GM20000 (cell line): ENCODE measurements at regions not wholly inside any gene's neighbourhood (a gene's known extent, or its start where the extent isn't known, plus 50 kb on each side); places are given as distances from the start of the nearest gene placed in this dataset.

ENCODE experiments used
- DNase-seq: peaks from one replicate; pipeline ENCODE4 v3.0.0; 2012; ENCODE audit warnings: low spot score
- TF ChIP-seq, protein P1 (sequence below): IDR thresholded peaks from 2 replicates; pipeline ENCODE4 v1.5.1; 2012; ENCODE audit warnings: mild to moderate bottlenecking, control low read depth; ENCODE audit errors: extremely low read depth, missing control alignments

DNA sequence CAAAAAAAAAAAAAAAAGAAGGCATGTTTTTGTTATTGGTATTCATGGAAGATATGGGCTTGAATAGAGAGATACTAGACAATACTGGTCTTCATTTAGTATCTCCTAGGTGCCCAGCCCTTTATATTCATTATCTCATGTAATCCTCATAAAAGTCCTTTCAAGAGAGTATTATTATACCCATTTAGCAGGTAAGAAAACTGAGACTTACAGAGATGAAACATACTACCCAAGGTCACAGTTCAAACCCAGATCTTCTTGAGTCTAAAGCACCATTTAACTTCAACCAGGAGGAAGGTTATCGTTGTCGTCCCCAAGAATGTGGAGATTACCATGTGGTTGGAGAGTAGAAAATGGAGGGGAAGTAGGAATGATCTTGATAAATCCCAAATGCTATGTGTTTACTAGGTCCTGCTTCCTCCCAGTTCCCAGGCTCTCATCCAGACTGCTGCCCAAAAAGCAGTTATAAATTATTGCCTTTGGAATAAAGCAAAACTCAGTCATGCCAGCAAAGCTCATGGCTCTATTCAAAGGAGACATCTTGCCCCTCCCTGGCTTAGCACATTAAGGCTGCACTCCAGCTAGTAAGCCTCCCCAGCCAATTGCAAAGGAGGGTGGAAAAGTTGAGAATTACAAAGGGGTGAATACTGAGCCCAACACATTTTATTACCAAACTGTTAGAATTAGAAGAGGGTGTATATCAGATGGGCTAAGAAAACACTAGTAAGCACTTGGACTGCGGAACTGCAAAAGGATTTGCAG lies 163.9 kb downstream of the PIK3R1 start:
- TF ChIP-seq, protein P1, sequence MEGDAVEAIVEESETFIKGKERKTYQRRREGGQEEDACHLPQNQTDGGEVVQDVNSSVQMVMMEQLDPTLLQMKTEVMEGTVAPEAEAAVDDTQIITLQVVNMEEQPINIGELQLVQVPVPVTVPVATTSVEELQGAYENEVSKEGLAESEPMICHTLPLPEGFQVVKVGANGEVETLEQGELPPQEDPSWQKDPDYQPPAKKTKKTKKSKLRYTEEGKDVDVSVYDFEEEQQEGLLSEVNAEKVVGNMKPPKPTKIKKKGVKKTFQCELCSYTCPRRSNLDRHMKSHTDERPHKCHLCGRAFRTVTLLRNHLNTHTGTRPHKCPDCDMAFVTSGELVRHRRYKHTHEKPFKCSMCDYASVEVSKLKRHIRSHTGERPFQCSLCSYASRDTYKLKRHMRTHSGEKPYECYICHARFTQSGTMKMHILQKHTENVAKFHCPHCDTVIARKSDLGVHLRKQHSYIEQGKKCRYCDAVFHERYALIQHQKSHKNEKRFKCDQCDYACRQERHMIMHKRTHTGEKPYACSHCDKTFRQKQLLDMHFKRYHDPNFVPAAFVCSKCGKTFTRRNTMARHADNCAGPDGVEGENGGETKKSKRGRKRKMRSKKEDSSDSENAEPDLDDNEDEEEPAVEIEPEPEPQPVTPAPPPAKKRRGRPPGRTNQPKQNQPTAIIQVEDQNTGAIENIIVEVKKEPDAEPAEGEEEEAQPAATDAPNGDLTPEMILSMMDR = no peak
- no peak for DNase-seq

DNA sequence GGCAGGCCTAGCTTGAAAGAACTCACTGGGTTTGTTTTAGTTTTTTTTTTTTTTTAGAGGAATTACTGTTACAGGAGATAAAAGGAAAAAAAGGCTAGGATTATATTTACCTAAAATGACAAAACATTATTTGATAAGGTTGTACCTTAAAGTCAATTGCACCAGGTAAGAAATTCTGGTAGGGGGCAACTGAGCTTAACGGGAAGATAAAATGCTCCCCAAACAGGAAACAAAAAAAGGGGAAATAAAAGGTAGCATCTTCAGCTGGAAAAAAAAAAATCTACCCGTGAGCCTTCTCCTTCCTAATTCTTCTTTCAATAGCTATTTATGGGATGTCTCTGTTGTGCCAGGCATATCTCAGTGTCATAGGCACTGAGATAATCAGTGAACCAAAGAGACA lies 164.5 kb downstream of the PIK3R1 start:
- TF ChIP-seq, protein P1 = no peak
- DNase-seq = no peak

DNA sequence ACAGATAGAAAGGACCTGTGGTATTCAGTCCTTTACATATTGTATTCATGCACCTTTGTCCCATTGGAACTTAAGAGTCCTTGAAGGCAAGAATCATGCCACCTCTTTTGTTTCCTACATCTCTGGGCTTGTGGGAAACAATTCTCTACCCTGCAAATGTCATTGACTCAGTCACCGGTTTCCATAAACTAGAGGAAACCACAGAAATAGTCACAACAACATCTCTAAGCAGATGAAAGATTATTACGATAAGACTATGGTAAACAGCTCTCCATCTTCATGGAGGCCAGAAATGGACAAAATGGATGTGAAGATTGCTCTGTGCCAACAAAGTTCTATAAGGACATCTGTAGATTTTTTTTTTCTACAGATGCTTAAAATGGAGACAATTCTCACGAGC lies 165.5 kb downstream of the PIK3R1 start:
- no peak for DNase-seq
- TF ChIP-seq, protein P1 = no peak

DNA sequence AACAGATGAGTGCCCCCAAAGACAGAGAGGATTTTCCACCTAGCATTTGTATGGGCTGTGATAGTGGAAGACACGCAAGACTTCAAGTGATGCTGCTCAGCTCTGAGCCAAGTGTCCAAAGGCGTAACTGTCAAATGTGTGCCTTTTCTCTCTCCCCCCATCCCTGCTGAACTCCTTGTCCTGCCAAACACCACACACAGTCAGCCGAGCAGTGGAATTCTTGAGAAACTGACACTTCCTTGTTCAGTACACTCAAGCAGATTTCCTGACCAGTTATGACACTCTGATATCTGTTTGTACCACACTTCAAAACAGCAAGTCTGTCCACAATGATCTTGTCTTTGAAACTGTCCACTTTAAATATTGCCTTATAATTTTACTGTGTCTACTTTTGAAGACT lies 166.4 kb downstream of the PIK3R1 start:
- no peak for DNase-seq
- TF ChIP-seq, protein P1 = no peak

DNA sequence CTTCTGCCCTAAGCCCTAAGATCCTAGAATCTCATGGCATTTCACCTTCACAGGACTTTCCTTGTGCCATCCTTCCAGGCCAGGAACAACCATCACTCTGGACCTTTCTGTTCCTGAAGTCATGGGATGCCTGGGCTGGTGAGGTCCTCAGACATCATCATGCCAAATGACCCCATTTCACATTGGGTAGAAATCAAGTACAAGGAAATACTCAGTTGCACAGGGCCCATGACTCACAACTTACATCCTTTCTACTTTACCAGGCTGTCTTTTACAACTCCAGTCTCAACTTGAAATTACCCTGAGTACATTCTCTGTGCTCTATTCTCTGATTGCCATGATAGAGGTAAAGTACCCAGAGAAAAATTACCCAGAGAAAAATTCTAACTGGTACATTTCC lies 167.1 kb downstream of the PIK3R1 start:
- no peak for DNase-seq
- TF ChIP-seq, protein P1 = no peak

DNA sequence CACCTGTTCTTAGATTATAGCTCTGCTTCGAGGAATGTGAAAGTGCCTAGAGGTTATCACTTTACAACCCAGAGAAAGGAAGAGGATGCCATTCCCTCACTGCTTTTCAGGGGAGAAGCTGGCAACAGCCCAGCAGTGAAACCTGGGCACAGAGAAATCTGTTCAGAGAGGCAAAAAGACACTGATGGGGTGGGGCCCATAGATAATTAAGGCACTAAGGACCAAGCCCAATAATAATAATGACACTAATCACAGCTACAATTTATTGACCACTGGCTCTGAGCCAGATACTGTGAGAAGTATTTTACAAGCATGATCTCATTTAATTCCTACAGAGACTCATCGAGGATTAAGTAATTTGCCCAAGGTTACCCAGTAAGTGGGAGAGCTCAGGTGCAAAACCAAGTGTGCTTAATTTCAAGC lies 168.3 kb downstream of the PIK3R1 start:
- DNase-seq = no peak
- TF ChIP-seq, protein P1 = no peak

DNA sequence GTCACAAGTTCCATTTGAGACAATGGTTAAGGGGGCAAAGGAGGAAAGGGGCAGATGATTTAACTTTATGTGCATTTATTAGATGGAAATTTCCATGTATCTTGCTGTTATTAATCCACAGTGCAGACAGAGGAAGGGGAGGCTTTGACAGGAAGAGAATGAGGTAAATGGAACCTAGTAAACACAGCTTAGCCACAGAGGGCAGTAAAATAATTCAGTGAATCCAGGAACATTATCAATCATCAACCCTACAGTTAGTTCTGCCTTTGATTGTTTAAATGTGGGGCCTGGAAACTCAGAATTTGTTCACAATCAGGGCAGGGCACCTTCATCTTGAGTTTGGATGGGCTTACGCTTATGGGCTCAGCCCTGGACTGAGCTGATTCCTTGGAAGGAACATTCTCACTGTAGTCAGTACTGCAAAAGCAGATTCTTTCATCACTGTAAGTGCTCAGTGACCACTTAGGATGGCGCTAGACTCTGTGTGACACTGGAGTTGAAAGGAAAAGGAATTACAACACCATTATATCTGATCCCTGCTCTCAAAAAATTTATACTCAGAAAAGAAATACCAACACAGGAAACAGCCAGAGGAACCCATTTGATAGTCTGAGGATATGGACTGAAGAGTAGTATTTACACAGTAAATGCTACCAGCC lies 169.5 kb downstream of the PIK3R1 start:
- TF ChIP-seq, protein P1 = no peak
- DNase-seq = no peak
